Stimulated activated CD4-positive, alpha-beta T cell treated with anti-CD3 and anti-CD28 coated beads, Interleukin-1b, Interleukin-23, amount 100 ng/mL, for 1 hour (primary cell): ENCODE measurements at regions not wholly inside any gene's neighbourhood (a gene's known extent, or its start where the extent isn't known, plus 50 kb on each side); places are given as distances from the start of the nearest gene placed in this dataset.
"Not testable (repeated sequence)": the region's sequence is repeated elsewhere in the genome, so short reads cannot be mapped to it uniquely, and the experiment has no call there.

Experiments used
- DNase-seq, 2 donors: peaks; one replicate each; pipeline ENCODE4 v3.0.0-alpha.2; 2020; ENCODE audit warnings: low read depth in 2 of 2

DNA sequence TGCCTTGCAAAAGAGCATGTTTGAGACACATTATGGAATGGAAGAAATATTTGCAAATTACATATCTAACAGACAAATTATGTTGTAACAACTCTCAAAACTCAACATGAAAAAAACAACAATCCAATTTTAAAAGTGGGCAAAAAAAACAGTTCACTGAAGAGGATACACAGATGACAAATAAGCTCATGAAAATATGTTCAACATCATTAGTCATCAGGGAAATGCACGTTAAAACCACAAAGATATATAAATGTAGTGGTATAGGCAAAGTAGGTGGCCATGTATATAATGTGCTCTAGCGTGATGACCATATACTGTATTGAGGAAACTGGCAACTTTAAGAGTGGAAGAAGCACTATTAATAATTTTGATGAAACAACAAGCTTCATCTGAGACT, 220.1 kb downstream of the IRS1 start:
- no peak for DNase-seq

DNA sequence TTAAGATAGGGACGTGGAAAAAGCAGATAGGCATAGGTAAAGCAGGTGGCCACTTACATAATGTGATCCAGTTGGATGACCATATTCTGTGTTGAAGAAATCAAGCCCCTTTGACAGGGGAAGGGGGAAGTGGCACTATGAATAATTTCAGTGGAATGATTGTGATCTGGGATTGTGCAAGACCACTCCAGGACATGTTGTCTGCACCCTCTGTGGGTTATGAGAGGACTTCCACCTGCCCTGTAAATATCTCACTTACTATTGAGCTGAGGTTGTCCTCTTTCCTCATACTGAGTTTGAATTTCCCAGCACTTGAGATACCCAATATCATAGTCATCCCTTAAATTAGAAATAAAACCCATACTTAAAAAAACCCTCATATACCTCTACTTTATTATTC, 220.7 kb downstream of the IRS1 start:
- no peak for DNase-seq

DNA sequence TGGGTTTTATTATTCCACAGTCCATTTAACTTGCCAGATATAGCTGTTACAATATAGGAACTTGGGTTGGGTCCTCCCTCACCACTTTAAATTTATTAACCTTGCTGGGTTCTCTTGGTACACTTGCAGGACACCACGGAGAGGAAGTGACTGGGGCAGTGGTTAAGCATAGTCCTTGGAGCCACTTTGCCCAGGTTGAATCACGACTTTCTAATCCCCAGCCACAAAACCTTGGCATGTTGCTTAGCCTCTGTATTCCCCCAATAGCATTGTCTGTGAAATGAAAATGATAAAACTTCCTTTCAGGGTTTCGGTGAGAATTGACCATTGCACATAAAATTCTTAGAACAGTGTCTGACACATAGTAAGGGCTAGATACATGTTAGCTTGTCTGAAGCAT, 221.2 kb downstream of the IRS1 start:
- DNase-seq = no peak

DNA sequence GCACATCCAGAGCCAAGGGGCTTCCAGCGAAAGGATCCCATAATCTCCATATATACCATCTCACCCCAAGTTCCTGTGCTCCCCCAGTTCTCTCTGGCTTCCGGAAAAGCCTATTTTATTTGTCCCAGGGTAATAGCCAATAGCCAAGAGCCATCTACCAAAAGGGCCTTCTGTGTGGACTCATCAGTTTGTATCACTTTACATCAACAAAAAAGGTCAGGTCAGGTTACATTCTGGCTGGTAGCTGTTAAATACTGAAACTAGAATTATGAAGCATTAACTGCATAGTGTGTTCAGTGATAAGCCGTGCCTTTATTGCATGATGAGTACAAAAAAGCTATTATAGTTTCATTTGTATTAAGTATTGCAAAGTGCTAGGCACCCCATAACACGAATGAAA, 223.7 kb downstream of the IRS1 start:
- no peak for DNase-seq

DNA sequence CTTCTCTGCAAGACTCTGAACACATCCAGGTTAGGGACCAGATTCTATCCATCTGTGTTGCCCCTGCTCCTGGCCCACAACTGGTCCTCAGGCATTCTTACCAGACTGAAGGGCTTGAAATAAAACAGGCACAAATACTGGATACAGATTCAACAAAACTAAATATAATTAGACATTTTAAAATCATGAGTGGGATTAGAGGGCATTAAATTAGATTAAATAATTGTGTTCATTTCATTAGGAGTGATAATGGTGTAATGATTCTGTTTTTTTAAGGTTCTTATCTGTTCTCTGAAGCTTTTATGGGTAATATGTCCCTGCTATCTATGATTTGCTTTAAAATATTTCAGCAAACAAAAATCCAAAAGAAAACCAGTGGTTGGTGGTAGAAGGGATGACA, 226.5 kb downstream of the IRS1 start:
- DNase-seq = no peak

DNA sequence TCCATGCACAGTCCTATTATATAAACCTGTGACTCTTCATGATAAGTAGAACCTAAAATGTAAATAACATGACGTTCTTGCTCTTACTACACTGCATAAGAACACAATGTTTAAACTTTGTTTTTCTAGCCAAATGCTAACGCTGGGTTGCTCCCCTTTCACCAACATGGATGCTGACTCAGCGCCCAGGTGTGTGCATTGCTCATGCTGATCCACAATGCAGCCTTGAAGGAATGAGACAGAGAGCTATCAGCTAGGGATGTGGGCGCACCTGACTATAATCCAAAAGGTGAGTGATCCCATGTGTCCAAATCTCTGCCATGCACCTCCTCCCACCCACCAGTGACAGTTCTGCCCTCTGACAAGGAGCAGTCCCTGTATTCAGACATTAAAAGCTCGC, 235.0 kb downstream of the IRS1 start:
- DNase-seq = no peak

DNA sequence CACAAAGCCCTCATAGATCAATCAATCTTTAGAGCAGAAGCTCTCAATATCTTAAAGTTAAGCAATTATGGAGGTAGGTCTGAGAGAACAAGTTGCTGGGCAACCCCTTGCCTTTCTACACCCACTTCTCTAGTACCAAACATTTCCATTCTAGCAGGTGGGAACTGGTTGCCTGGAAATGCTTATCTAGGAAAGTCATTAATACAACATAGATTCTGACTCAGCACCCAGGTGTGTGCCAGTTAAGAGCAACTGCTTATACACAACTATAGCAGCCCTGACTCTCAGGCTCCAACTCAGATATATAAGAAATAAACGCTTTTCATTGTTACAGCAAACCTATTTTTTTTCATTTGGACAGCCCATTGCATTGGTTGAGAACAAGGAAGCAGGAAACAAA, 237.7 kb downstream of the IRS1 start:
- DNase-seq = no peak

DNA sequence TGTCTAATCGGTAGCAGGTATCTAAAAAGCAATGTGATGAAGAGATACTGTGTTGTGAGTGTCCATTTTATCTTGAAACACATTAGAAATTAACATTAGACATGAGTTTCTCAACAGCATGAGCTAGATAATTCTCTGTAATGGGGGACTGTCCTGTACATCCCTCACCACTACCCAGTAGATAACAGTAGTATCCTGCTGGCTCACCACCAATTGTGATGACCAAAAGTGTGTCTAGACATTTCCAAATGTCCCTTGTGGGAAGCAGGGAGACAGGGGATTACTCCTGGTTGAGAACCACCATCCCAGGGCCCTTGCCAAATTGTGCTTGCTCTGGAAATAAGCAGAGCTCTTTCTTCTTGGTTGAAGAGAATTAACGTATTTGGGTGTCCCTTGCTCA, 239.3 kb downstream of the IRS1 start:
- DNase-seq = no peak

DNA sequence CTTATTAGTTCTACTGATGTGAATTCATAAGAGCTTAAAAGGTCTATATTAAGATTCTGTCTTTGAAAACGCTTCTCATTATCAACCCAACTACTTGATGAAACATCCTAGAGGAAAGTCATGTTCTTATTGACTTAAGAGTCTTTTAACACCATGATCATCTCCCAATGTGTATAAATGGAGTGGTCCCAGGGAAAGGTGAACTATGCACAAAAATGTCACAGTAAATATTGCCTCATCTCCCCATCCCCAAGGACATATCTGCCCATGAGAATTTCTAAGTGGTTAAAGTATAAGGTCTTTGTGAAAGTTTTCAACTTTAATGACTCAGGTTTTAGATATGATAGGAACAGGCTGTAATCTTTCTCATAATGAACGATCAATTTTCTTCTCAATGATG, 240.1 kb downstream of the IRS1 start:
- DNase-seq = no peak

DNA sequence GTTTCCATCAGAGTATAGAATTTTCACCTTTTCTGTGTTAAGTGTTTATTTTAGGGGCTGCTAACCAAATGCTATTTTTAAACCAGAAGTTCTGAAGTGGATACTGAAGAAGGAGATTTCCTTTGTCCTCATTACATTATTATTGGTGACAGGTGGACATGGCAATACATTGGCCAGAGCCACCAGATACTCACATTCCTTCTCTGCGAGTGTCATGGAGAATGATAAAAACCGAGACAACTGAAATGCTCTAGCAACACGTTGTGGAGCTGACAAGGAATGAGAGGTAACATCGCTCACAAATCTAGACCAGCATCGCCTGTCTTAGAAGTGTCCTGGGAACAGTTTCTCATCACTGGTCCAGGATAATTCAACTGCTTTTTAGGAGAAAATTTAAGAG, 241.2 kb downstream of the IRS1 start:
- DNase-seq = no peak

DNA sequence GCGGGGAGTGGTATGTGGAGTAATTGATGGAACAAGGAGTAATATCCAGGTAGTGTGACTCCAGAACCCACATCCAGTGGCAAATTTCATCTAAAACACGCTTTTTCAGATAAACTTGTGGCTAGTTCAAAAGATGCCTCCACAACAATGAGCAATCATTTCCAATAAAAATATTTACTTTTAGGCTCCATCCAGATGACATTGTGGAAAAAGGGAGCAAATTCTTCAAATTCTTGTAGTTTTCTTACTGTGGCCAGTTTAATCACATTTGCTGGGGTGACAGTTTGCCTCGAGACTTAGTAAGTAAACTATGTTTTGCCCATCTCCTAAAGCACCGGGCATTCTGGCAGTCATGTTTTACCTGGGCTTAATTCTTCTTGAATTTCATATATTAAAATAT, 243.6 kb downstream of the IRS1 start:
- DNase-seq = no peak

DNA sequence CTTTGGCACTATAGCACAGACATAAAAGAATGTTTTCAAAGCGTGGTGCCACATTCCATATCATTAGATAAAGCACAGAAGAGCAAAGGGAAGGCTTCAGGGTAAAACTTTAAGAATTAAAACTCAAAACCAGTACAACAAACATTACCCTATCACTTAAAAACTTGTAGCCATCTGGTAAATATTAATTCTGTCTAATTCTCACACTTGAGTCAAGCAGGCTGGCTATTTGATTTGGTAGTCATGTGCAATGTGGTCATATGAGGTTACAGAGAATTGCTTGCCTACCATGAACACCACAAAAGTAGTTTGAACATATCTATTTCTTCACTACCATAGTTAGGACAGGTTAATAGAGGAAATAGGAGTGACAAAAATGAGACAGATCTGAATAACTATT, 244.9 kb downstream of the IRS1 start:
- no peak for DNase-seq

DNA sequence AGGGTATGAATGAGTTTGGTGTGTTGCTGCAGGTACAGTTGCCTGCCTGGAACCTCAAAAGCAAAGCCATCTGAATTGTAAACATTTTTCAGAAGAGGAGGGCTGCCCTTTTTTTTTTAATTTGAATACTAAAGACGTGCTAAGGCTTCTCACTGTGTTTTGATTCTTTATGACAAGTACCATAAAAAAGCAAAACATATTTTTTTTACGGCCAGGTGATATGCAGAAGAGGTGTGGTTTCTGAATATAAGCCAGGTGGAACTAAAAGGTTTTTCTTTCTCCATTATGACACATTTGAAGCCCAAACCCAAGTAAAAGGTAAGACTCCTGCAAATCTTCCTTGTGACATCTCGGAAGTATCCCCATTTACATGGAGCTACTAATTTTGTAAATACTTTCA, 246.3 kb downstream of the IRS1 start:
- no peak for DNase-seq

DNA sequence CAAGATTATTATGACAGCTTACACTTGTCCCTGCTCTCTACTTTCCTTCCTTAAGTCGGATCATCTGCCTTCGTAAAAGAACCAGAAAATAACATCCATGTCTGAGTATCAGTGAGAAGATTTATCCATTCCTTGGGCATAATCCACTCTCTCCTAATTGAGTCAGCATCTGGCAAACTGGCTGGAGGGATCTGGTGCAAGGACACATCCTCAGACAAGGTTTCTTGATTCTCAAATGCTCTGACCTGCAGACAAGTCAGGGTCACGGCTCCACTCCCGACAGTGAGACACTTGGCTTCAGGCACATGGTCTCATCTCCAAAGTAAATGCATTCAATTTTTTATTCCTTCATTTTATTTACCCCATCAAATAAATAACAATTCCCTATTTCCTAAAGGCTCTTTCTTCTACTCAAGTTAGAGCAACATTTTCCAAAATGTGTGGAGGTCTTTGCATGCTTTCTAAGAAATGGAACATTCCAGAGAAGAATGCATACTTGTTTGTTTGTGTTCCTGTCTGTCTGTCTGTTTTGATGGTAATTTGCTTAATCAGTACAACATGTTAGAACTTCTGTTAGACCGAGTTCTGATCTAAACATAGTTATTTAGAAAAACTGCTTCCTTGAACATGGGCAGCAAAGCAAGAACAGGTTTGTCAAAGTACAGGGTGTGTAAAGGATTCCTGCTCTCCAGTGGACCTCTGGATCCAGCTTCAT, 246.9 kb downstream of the IRS1 start:
- DNase-seq = no peak

DNA sequence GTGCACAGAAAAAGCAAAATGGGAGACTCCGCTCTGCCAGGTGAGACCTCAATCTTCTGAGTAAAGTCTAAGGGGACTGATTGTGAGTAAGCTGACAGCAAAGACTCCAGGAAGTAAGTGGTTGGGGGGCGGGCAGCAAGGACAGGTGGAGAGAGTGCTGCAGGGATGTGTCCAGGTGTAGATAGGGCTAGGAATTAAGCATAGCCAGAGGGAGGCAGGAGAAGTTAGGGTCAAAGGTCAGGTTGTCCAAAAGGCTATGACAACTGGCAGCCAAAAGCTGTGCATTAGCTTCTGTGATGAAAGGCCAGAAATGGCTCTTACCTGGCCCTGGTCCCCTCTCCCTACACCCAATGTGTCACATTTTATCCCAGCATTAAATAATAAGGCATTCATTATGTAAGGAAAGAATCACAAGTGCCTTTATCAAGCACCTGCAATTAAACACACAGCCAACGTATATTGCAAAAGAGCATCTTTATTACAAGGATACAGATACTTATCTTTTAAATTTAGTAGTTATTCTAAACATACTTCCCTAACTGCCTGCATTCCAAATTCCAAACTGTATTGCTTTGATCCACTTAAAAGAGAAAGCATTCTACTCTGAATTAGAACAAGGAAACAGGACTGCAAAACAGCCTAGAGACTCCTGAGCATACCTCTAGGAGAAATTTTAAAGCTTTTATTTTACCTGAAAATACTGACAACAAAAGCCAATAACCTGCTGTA, 247.9 kb downstream of the IRS1 start:
- DNase-seq = no peak

DNA sequence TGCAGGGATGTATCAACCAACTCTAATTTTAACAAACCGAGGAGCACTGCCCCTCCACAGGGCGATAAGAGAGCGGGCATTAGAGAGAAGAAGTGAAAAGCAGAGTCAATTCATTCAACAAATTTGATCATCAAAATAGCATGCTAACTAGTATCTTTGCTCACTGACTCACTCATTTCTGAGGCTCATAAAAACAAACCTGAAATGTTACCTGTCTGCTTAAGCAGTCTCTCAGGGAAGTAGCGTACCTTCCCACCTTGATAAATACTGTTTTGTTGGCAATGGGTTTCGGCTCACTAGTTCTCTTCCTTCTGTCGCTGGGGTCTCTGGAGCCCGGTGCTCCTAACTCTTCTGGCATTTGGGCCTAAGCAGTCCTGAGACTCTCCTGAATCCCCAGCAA, 248.8 kb downstream of the IRS1 start:
- no peak for DNase-seq

DNA sequence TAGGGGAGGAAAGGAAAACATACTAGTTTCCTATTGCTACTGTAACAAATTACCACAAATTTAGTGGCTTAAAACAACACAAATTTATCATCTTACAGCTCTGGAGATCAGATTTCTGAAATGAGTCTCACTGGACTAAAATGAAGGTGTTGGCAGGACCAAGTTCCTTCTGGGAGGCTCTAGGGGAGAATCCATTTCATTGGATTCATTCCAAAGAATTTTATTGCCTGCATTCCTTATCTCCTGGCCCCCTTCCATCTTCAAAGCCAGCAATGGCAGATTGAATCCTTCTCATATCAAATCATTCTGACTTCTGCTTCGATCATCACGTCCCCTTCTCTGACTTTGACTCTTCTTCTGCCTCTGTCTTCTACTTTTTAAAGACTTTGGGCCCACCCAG, 250.9 kb downstream of the IRS1 start:
- DNase-seq = no peak

DNA sequence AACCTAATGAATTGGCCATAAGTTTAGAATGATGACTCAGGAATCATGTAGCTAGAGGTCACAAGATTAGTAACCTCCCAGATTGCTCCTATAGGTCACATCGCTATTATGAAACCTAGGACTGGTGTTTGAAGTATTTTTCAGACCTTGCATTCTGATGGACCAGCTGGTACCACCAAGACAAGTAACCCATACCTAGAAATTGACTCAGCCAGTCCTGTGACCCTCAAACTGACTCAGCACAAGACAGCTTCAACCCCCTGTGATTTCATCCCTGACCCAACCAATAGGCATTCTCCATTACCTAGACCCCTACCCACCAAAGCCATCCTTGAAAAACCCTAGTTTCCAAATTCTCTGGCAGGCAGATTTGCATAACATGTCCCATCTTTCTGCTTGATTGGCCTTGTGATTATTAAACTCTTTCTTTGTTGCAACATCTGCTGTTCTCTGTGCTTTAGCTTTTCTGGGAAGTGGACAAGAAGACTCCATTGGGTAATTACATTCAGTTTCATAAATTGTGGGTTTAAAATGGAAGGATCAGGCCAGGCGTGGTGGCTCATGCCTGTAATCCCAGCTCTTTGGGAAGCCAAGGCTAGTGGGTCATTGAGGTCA, 254.9 kb downstream of the IRS1 start:
- DNase-seq = no peak

DNA sequence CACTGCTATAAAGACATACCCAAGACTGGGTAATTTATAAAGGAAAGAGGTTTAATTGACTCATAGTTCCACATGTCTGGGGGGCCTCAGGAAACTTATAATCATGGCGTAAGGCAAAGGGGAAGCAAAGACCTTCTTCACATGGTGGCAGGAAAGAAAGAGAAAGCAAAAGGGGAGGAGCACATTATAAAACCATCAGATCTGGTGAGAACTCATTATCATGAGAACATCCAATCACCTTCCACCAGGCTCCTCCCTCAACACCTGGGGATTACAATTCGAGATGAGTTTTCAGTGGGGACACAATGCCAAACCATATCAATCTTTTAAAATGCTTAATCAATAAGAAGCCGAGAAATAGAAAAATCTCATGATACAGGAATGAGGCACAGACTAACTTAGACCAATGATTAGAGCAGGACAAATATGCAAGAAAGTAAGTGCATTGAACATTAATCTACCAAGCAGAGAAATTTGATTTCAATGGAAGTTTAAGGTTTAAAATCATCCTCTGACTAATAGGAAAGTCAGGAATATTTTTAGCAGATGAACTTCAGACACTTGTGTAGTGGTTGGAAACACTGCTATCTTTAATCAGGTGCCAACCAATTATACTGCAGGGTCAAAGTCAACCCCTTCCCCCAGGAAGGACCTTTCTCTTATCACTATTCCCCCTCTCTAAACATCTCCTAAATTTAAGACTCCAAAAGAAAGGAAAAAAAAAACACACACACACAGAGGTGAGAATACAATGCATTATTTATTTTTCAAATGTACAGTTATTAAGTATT, 259.2 kb downstream of the IRS1 start:
- no peak for DNase-seq

DNA sequence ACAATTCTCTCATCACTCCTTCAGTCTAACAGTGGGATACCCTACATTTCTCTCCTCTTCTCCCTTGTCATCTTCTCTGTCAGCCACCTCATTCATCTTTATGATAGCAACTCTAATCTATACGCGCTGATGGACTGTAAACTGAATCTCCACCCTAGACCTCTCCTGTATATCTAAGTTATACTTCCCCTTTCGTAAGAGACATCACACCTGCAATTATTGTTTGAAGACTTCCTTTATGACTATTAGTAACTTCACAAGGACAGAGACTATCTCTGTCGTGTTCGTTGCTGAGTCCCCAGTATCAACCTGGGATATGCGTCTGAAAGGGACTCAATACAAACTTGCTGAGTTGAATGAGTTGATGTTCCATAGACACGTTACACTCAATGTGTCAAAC, 263.2 kb downstream of the IRS1 start:
- no peak for DNase-seq

DNA sequence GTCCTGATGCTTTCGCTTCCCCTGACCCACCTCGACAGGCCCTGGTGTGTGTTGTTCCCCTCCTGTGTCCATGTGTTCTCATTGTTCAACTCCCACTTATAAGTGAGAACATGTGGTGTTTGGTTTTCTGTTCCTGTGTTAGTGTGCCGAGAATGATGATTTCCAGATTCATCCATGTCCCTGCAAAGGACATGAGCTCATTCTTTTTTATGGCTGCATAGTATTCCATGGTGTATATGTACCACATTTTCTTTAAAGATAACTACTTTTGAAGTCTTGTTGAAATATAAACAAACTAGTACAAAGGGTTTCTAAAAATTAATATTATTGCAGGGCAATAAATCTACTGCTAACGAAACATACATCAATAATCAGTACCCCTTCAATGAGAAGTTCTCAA, 266.6 kb downstream of the IRS1 start:
- not testable (repeated sequence) for DNase-seq

DNA sequence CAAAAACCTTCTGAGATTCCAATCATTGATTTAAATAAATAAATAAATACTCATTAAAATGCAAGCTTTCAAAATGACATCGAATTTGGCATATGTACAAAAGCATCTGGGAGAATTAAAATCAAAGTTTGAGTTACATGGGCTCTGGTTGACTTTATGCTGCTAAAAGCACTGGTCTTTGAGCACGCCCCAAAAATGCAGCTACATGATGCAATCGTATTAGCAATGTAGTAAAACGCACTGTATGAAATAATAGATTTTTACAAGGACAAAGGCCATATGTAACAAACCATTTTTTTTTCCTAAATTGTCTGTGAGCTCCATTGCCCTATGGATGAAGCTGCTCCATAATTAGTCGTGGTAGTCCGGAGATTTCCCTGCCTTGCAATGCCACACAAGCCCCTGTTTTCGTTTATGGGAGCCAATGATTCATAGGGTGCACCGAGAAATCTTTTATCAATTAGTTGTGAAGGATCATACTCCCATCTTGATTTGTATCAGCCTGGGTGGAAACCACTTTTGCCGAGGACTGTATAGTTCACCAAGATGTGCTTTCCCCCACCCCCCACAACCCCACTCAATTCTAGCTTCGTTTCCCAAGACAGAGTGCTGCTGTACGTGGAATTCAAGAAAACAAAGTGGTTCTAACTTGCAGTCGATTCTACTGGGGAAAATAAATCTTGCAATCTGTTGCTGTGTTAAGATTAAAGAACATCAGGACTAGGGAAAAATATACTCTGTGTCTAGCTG, 268.4 kb downstream of the IRS1 start:
- DNase-seq = no peak
